ENCODE measurements at regions not wholly inside any gene's neighbourhood (a gene's known extent, or its start where the extent isn't known, plus 50 kb on each side); places are given as distances from the start of the nearest gene placed in this dataset.

- Histone ChIP-seq H3K27me3 (no peaks in the 10 kb centered on the region), H3K9me3 (no peaks in the 10 kb centered on the region), H3K4me3 (no peak overlapping the region), H3K4me1 (peaks cover 0 to 6% (median 0%) of the 10 kb centered on the region in 12 donors), H3K27ac (no peak overlapping the region), H3K36me3 (no peaks in the 10 kb centered on the region)
- TF ChIP-seq POLR2A (IDR thresholded peaks at IDR 0.05), result no peak
- TF ChIP-seq, protein P1, sequence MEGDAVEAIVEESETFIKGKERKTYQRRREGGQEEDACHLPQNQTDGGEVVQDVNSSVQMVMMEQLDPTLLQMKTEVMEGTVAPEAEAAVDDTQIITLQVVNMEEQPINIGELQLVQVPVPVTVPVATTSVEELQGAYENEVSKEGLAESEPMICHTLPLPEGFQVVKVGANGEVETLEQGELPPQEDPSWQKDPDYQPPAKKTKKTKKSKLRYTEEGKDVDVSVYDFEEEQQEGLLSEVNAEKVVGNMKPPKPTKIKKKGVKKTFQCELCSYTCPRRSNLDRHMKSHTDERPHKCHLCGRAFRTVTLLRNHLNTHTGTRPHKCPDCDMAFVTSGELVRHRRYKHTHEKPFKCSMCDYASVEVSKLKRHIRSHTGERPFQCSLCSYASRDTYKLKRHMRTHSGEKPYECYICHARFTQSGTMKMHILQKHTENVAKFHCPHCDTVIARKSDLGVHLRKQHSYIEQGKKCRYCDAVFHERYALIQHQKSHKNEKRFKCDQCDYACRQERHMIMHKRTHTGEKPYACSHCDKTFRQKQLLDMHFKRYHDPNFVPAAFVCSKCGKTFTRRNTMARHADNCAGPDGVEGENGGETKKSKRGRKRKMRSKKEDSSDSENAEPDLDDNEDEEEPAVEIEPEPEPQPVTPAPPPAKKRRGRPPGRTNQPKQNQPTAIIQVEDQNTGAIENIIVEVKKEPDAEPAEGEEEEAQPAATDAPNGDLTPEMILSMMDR (IDR thresholded peaks at IDR 0.05), result no peak
- 94 to 99% (median 97%) methylated on average over 5 of the region's 5 CpGs for WGBS, 4 donors
- intact Hi-C loops (cut with DNase I), result no loop called here
- ATAC-seq (no peak), DNase-seq (no peak)
These were observed 280.9 kb downstream of the PRL start for GRCh38 chr6:22015944-22016343.

DNA sequence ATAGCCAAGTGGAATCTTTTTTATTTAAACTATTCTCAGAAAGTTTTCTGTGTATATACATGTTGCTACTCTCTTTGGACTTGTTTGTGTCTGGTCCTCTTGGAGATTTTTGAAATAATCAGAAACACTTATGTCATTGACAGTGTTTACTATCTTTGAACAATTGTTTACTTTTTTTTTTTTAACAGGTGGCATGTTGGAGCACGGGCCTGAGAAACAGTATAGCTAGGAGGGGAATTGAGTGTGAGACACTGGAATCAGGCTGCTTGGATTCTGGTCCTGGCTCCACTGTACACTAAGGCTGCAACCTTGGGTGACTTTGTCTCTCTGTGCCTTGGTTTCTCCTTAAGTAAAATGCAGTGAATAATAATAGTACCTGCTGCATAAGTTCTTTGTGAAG is 279.6 kb downstream of the PRL start:
- peaks cover 0 to 5% (median 0%) of the 10 kb centered on the region in 9 donors for H3K36me3 ChIP-seq
- H3K27ac ChIP-seq, result no peak overlapping the region
- ATAC-seq (no peak), DNase-seq (no peak)
- H3K27me3 ChIP-seq, result no peaks in the 10 kb centered on the region
- H3K4me3 ChIP-seq, result no peak overlapping the region
- H3K9me3 ChIP-seq, result peaks cover 0 to 10% (median 3%) of the 10 kb centered on the region in 12 donors
- intact Hi-C loops (cut with DNase I), result no loop called here
- TF ChIP-seq, protein P1 (IDR thresholded peaks at IDR 0.05), result no peak
- no peak for TF ChIP-seq POLR2A (IDR thresholded peaks at IDR 0.05)
- H3K4me1 ChIP-seq, result peaks cover 0 to 6% (median 0%) of the 10 kb centered on the region in 12 donors
- WGBS, 4 donors, result 38 to 76% (median 52%) methylated on average over 1 of the region's 1 CpG

DNA sequence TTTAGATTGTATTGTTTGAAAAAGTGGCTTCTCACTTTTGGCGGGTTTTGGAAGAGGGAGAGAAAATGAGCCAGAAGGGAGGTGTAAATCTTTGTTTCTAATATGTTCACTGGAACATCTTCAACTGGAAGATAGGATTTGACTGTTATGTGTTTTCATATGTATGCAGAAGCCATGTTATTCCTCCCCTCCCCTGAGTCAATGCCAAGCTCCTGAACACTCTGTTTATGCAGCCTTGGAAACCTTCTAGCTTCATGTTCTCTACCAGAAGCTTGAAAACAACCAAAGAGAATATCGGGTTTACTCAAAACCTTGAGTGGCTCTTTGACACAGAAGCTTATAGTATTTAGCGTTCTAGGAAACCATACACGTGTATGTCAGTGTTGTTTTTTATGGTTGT is 279.1 kb downstream of the PRL start:
- TF ChIP-seq POLR2A (IDR thresholded peaks at IDR 0.05), result no peak
- TF ChIP-seq, protein P1 (IDR thresholded peaks at IDR 0.05), result no peak
- intact Hi-C loops (cut with DNase I), result no loop called here
- H3K27me3 ChIP-seq, result no peaks in the 10 kb centered on the region
- ATAC-seq, result no peak
- H3K27ac ChIP-seq, result no peak overlapping the region
- no peak overlapping the region for H3K4me3 ChIP-seq
- no peak for DNase-seq
- peaks cover 0 to 9% (median 0%) of the 10 kb centered on the region in 9 donors for H3K36me3 ChIP-seq
- WGBS, 4 donors, result 87 to 92% (median 91%) methylated on average over 4 of the region's 4 CpGs
- peaks cover 0 to 6% (median 0%) of the 10 kb centered on the region in 12 donors for H3K4me1 ChIP-seq
- peaks cover 0 to 15% (median 3%) of the 10 kb centered on the region in 12 donors for H3K9me3 ChIP-seq

DNA sequence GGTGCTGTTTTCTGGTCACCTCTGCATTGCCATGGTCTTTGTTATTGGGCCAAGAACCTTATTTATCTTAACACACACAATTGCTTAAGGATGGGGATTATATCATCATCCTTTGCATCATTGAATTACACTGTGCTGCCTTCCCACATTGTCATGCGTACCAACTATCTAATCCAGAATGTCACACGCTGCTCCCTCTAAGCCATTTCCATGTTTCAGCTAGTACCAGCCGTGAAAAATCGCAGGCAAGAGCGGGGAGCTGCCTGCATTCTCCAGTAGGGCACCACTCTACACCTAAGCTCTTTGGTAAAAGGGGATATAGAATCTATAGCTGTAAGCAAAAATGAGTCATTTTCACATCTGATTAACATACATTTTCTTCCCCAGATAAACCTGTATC is 277.0 kb downstream of the PRL start:
- H3K4me1 ChIP-seq, result peaks cover 0 to 8% (median 0%) of the 10 kb centered on the region in 12 donors
- intact Hi-C loops (cut with DNase I), result no loop called here
- H3K27ac ChIP-seq, result no peak overlapping the region
- 96 to 99% (median 97%) methylated on average over 5 of the region's 5 CpGs for WGBS, 4 donors
- DNase-seq (no peak), ATAC-seq (no peak)
- H3K9me3 ChIP-seq, result peaks cover 0 to 16% (median 3%) of the 10 kb centered on the region in 12 donors
- no peak overlapping the region for H3K4me3 ChIP-seq
- H3K36me3 ChIP-seq, result peaks cover 0 to 9% (median 0%) of the 10 kb centered on the region in 9 donors
- no peaks in the 10 kb centered on the region for H3K27me3 ChIP-seq
- no peak for TF ChIP-seq POLR2A (IDR thresholded peaks at IDR 0.05)

All from heart left ventricle (tissue), 16 donors.